GM06990 (cell line): ENCODE measurements at regions not wholly inside any gene's neighbourhood (a gene's known extent, or its start where the extent isn't known, plus 50 kb on each side); places are given as distances from the start of the nearest gene placed in this dataset.

Experiments used
- DNase-seq: peaks from one replicate; pipeline ENCODE4 v3.0.0-alpha.2; 2011; ENCODE audit not compliant: insufficient read length; ENCODE audit errors: extremely low read depth
- H3K27me3 ChIP-seq: replicated peaks from 2 replicates; pipeline ENCODE4 v1.6.0; 2011; ENCODE audit warnings: low read length; ENCODE audit not compliant: control insufficient read depth, insufficient read depth
- H3K36me3 ChIP-seq: 2 replicates; pipeline ENCODE4 v1.5.1; 2011; ENCODE audit warnings: low read length; ENCODE audit not compliant: control insufficient read depth, insufficient read depth
- H3K4me3 ChIP-seq: replicated peaks from 2 replicates; pipeline ENCODE4 v1.5.1; 2011; ENCODE audit warnings: low read depth, mild to moderate bottlenecking, control low read depth, low read length
- CTCF ChIP-seq: IDR thresholded peaks from 2 replicates; pipeline ENCODE4 v1.5.1; 2011; ENCODE audit warnings: low read length, control low read depth, mild to moderate bottlenecking, inconsistent platforms; ENCODE audit not compliant: insufficient read depth, poor library complexity, severe bottlenecking

GRCh38 chr5:2192496-2192895 is 309.8 kb upstream of the IRX4 start:
- H3K4me3 ChIP-seq, result no peak overlapping the region

GRCh38 chr5:2191972-2192371 is 309.2 kb upstream of the IRX4 start:
- H3K4me3 ChIP-seq, result no peak overlapping the region
- no peaks in the 10 kb centered on the region for H3K27me3 ChIP-seq
- TF ChIP-seq CTCF, result no peak
- DNase-seq, result no peak
- no peaks in the 10 kb centered on the region for H3K36me3 ChIP-seq

More at GRCh38 chr5:2192496-2192895, 309.8 kb upstream of the IRX4 start:
- no peak for DNase-seq
- Histone ChIP-seq H3K27me3 (no peaks in the 10 kb centered on the region), H3K36me3 (no peaks in the 10 kb centered on the region)
- TF ChIP-seq CTCF, result no peak

GRCh38 chr5:2190549-2190948 is 307.8 kb upstream of the IRX4 start:
- no peak for TF ChIP-seq CTCF
- DNase-seq, result no peak
- no peaks in the 10 kb centered on the region for H3K27me3 ChIP-seq
- H3K4me3 ChIP-seq, result no peak overlapping the region
- H3K36me3 ChIP-seq, result no peaks in the 10 kb centered on the region

- H3K36me3 ChIP-seq, result no peaks in the 10 kb centered on the region
- no peak overlapping the region for H3K4me3 ChIP-seq
- DNase-seq, result no peak
- no peak for TF ChIP-seq CTCF
- no peaks in the 10 kb centered on the region for H3K27me3 ChIP-seq
Observed at GRCh38 chr5:2188661-2189060, 305.9 kb upstream of the IRX4 start.

- H3K36me3 ChIP-seq, result no peaks in the 10 kb centered on the region
- DNase-seq, result no peak
- no peak overlapping the region for H3K4me3 ChIP-seq
- TF ChIP-seq CTCF, result no peak
- H3K27me3 ChIP-seq, result no peaks in the 10 kb centered on the region
Observed at GRCh38 chr5:2188137-2188536, 305.4 kb upstream of the IRX4 start.

GRCh38 chr5:2187687-2188086 is 305.0 kb upstream of the IRX4 start:
- Histone ChIP-seq H3K27me3 (no peaks in the 10 kb centered on the region), H3K36me3 (no peaks in the 10 kb centered on the region), H3K4me3 (no peak overlapping the region)
- TF ChIP-seq CTCF, result no peak
- no peak for DNase-seq
